H1 (cell line): ENCODE measurements at regions not wholly inside any gene's neighbourhood (a gene's known extent, or its start where the extent isn't known, plus 50 kb on each side); places are given as distances from the start of the nearest gene placed in this dataset.

Experiments
- CTCF ChIA-PET: fragments of 300-600 bp; sonication (Branson Sonifier 250); formaldehyde crosslinking; loops from one replicate; lab custom pipeline; 2021; ENCODE audit not compliant: partially characterized antibody; lab: Charles Lee
- POLR2A ChIA-PET: fragments of 300-600 bp; sonication (Branson Sonifier 250); formaldehyde crosslinking; loops from one replicate; lab custom pipeline; 2021; ENCODE audit warnings: inconsistent platforms; ENCODE audit not compliant: partially characterized antibody; lab: Charles Lee
- DNase-seq, 2 experiments: peaks; one replicate each; pipeline versions ENCODE4 v3.0.0 to v3.0.0-alpha.2; 2010 to 2022; ENCODE audit warnings: low spot score in 2 of 2, low read depth in 1 of 2, mixed read lengths in 1 of 2
- FAIRE-seq: peaks from 2 replicates; lab custom pipeline; 2011; peaks lifted over from hg19 to GRCh38; lab: Jason Lieb, UNC
- H2AFZ ChIP-seq: 2 replicates; pipeline ENCODE4 v1.8.1; 2012; ENCODE audit warnings: low read length, inconsistent platforms
- H2AK5ac ChIP-seq: 2 replicates; pipeline ENCODE4 v1.6.1; 2013; ENCODE audit warnings: low read depth, low read length
- H2BK120ac ChIP-seq: replicated peaks from 2 replicates; pipeline ENCODE3; 2013; ENCODE audit warnings: low read depth, low read length, inconsistent platforms
- H2BK12ac ChIP-seq: 2 replicates; pipeline ENCODE4 v1.6.1; 2013; ENCODE audit warnings: low read depth, low read length
- H2BK15ac ChIP-seq: 2 replicates; pipeline ENCODE4 v1.6.1; 2013; ENCODE audit warnings: low read length
- H2BK20ac ChIP-seq: 2 replicates; pipeline ENCODE4 v1.6.1; 2013; ENCODE audit warnings: low read length
- H2BK5ac ChIP-seq: 2 replicates; pipeline ENCODE4 v1.6.1; 2013; ENCODE audit warnings: low read depth, low read length
- H3K14ac ChIP-seq: 2 replicates; pipeline ENCODE4 v1.6.1; 2013; ENCODE audit warnings: inconsistent platforms; ENCODE audit not compliant: insufficient read length
- H3K18ac ChIP-seq: 2 replicates; pipeline ENCODE4 v1.6.1; 2013; ENCODE audit warnings: low read length; ENCODE audit errors: extremely low read depth
- H3K23ac ChIP-seq: 2 replicates; pipeline ENCODE4 v1.6.1; 2013; ENCODE audit warnings: inconsistent platforms; ENCODE audit not compliant: insufficient read length
- H3K23me2 ChIP-seq: 2 replicates; pipeline ENCODE4 v1.6.1; 2013; ENCODE audit warnings: low read depth, low read length
- H3K27ac ChIP-seq: 2 replicates; pipeline ENCODE4 v1.6.1; 2011; ENCODE audit warnings: low read depth, low read length, inconsistent platforms
- H3K27me3 ChIP-seq, 4 experiments: replicated peaks in 1 of 4; 1 replicate in 1 of 4; 2 replicates in 3 of 4; pipeline versions ENCODE4 v1.6.1 to v1.8.1; 2011 to 2013; ENCODE audit warnings: low read length in 3 of 4, mild to moderate bottlenecking in 3 of 4, inconsistent platforms in 2 of 4, mixed read lengths in 2 of 4, moderate library complexity in 1 of 4; ENCODE audit not compliant: control insufficient read depth in 3 of 4, insufficient read depth in 3 of 4; ENCODE audit errors: extremely low read depth in 1 of 4
- H3K36me3 ChIP-seq, 4 experiments: 2 replicates each; pipeline versions ENCODE4 v1.6.1 to v1.8.1; 2011 to 2013; ENCODE audit warnings: mild to moderate bottlenecking in 4 of 4, low read length in 3 of 4, moderate library complexity in 2 of 4, control low read depth in 1 of 4, inconsistent platforms in 1 of 4; ENCODE audit not compliant: insufficient read depth in 4 of 4, control insufficient read depth in 2 of 4
- H3K4ac ChIP-seq: replicated peaks from 2 replicates; pipeline ENCODE3; 2013; ENCODE audit warnings: low read length, low read depth, mixed read lengths, inconsistent platforms; ENCODE audit not compliant: insufficient read length
- H3K4me1 ChIP-seq, 4 experiments: replicated peaks in 1 of 4; 1 replicate in 1 of 4; 2 replicates in 3 of 4; pipeline versions ENCODE4 v1.6.1 to v1.8.1; 2011 to 2013; ENCODE audit warnings: low read length in 3 of 4, inconsistent platforms in 2 of 4, mixed read lengths in 1 of 4; ENCODE audit not compliant: insufficient read depth in 4 of 4, control insufficient read depth in 3 of 4
- H3K4me2 ChIP-seq, 2 experiments: 2 replicates each; pipeline versions ENCODE4 v1.6.1 to v1.8.1; 2011 to 2013; ENCODE audit warnings: low read depth in 2 of 2, low read length in 2 of 2, control low read depth in 1 of 2, inconsistent platforms in 1 of 2, mild to moderate bottlenecking in 1 of 2; ENCODE audit not compliant: insufficient read depth in 1 of 2
- H3K4me3 ChIP-seq, 4 experiments: fragments of 200-600, 300-600 bp in 1 of 4; sonication (generic), shearing (Covaris generic), sonication (Bioruptor Twin) in 1 of 4; 2 replicates each; pipeline versions ENCODE4 v1.5.1 to v1.8.1; 2011 to 2016; ENCODE audit warnings: low read length in 4 of 4, low read depth in 3 of 4, control low read depth in 2 of 4, inconsistent platforms in 2 of 4, mild to moderate bottlenecking in 2 of 4, mixed read lengths in 1 of 4, moderate library complexity in 1 of 4; ENCODE audit not compliant: insufficient read depth in 2 of 4; ENCODE audit errors: extremely low read depth in 1 of 4
- H3K56ac ChIP-seq: replicated peaks from 2 replicates; pipeline ENCODE3; 2013; ENCODE audit warnings: low read depth, mild to moderate bottlenecking, mixed read lengths, low read length, inconsistent platforms; ENCODE audit not compliant: insufficient read length
- H3K79me1 ChIP-seq: 2 replicates; pipeline ENCODE4 v1.6.1; 2013; ENCODE audit warnings: low read depth, low read length, control low read depth
- H3K79me2 ChIP-seq, 2 experiments: 2 replicates each; pipeline versions ENCODE4 v1.6.1 to v1.8.1; 2012 to 2013; ENCODE audit warnings: low read length in 2 of 2, mild to moderate bottlenecking in 2 of 2, inconsistent platforms in 1 of 2; ENCODE audit not compliant: insufficient read depth in 2 of 2, control insufficient read depth in 1 of 2
- H3K9ac ChIP-seq, 4 experiments: replicated peaks in 1 of 4; 1 replicate in 1 of 4; 2 replicates in 3 of 4; pipeline versions ENCODE4 v1.6.1 to v1.8.1; 2011 to 2013; ENCODE audit warnings: low read depth in 3 of 4, low read length in 3 of 4, control low read depth in 2 of 4, mild to moderate bottlenecking in 2 of 4, moderate library complexity in 2 of 4, inconsistent platforms in 1 of 4; ENCODE audit errors: extremely low read depth in 1 of 4
- H3K9me3 ChIP-seq, 2 experiments: 2 replicates each; pipeline versions ENCODE4 v1.6.1 to v1.8.1; 2012 to 2013; ENCODE audit warnings: mild to moderate bottlenecking in 2 of 2, moderate library complexity in 2 of 2, control low read depth in 1 of 2, inconsistent platforms in 1 of 2, low read depth in 1 of 2, low read length in 1 of 2, mixed read lengths in 1 of 2; ENCODE audit not compliant: insufficient read depth in 2 of 2
- H4K20me1 ChIP-seq, 2 experiments: replicated peaks in 1 of 2; 2 replicates each; pipeline versions ENCODE3 to v1.8.1; 2011 to 2013; ENCODE audit warnings: inconsistent platforms in 2 of 2, low read length in 2 of 2, mild to moderate bottlenecking in 1 of 2; ENCODE audit not compliant: insufficient read depth in 2 of 2, control insufficient read depth in 1 of 2
- H4K5ac ChIP-seq: 2 replicates; pipeline ENCODE4 v1.6.1; 2013; ENCODE audit warnings: low read length, low read depth, mixed read lengths, inconsistent platforms; ENCODE audit not compliant: insufficient read length
- H4K8ac ChIP-seq: 2 replicates; pipeline ENCODE4 v1.8.0; 2013; ENCODE audit warnings: mild to moderate bottlenecking, moderate library complexity, low read length, inconsistent platforms; ENCODE audit not compliant: insufficient read depth; ENCODE audit errors: extremely low read depth
- H4K91ac ChIP-seq: replicated peaks from 2 replicates; pipeline ENCODE3; 2013; ENCODE audit warnings: low read length, mixed read lengths, inconsistent platforms; ENCODE audit not compliant: insufficient read length
- ASH2L ChIP-seq: fragments of 200-600, 300-600 bp; sonication (generic); IDR thresholded peaks from one replicate; pipeline ENCODE4 v1.7.1; 2017; ENCODE audit warnings: low read length
- BCL11A ChIP-seq, 2 experiments: IDR thresholded peaks; one replicate each; pipeline ENCODE4 v1.6.1; 2011; ENCODE audit warnings: low read depth in 2 of 2, low read length in 2 of 2, mild to moderate bottlenecking in 2 of 2
- HDAC6 ChIP-seq: IDR thresholded peaks from one replicate; pipeline ENCODE4 v1.7.1; 2012; ENCODE audit warnings: low read depth, mild to moderate bottlenecking, inconsistent platforms, low read length, moderate library complexity
- KDM5A ChIP-seq: fragments of 200-600 bp; IDR thresholded peaks from 2 replicates; pipeline ENCODE4 v1.7.1; 2012; ENCODE audit warnings: mild to moderate bottlenecking, low read length, inconsistent platforms, mixed read lengths
- POLR2AphosphoS5 ChIP-seq: IDR thresholded peaks from 2 replicates; pipeline ENCODE4 v1.6.1; 2011; ENCODE audit warnings: low read depth, low read length
- RNF2 ChIP-seq: fragments of 200-900, 300-1000 bp; sonication (generic); IDR thresholded peaks from 2 replicates; pipeline ENCODE4 v1.7.1; 2016; ENCODE audit warnings: borderline replicate concordance, low read depth, mild to moderate bottlenecking, antibody characterized with exemption, low read length; ENCODE audit not compliant: poor library complexity, severe bottlenecking; ENCODE audit errors: missing control alignments
- SAP30 ChIP-seq: fragments of 300-600 bp; sonication (generic); IDR thresholded peaks from 2 replicates; pipeline ENCODE4 v1.7.1; 2012; ENCODE audit warnings: low read length, moderate library complexity, mild to moderate bottlenecking, inconsistent platforms; ENCODE audit not compliant: insufficient read depth, insufficient replicate concordance
- WGBS, 2 experiments: shearing (Covaris generic) in 1 of 2; methylation state at CpG; one replicate each; pipeline versions ENCODE4 v1.1.6 to v1.1.7; 2013 to 2015; ENCODE audit warnings: low lambda C conversion rate in 2 of 2, mixed read lengths in 2 of 2, inconsistent platforms in 1 of 2, low coverage in 1 of 2, missing lambda C conversion rate in 1 of 2; ENCODE audit not compliant: insufficient replicate concordance in 2 of 2, insufficient coverage in 1 of 2, insufficient read length in 1 of 2; ENCODE audit errors: extremely low coverage in 1 of 2, missing lambda C conversion rate in 1 of 2; 5-methylcytosine and 5-hydroxymethylcytosine counted together

DNA sequence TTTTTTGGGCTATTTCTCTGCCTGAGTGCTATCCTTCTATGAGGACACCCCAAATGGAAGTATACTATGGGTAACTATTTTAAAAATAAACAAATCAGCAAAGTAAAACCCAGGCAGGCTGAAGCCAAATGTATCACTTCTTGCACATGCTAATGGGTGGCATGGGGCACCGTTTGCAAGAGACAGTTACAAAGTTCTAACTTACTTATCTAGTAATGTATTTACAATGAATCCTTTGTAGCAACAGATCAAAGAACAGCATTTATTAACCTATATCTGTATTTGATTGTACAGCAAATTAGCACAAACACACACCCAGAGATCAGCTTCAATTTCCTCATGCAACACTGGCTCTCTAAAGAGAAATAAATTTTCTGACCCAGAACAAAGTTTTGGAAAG lies 225.5 kb downstream of the ZNF674 start:
- Histone ChIP-seq H2BK20ac (no peak overlapping the region), H3K79me1 (no peaks in the 10 kb centered on the region), H3K9me3 (no peaks in the 10 kb centered on the region), H3K4me1 (peaks cover 0 to 4% (median 0%) of the 10 kb centered on the region in 4 experiments; a peak in 1 of 7 replicates), H3K9ac (no peak overlapping the region), H4K8ac (no peak overlapping the region), H2AFZ (no peak overlapping the region), H3K23ac (no peak overlapping the region), H2BK5ac (no peak overlapping the region), H3K14ac (no peak overlapping the region), H3K27ac (no peak overlapping the region), H4K5ac (no peak overlapping the region), H2BK120ac (no peak overlapping the region), H3K79me2 (no peaks in the 10 kb centered on the region), H3K56ac (no peak overlapping the region), H3K18ac (no peak overlapping the region), H3K4me2 (no peak overlapping the region), H3K36me3 (no peaks in the 10 kb centered on the region), H3K27me3 (no peaks in the 10 kb centered on the region), H4K91ac (no peak overlapping the region), H2BK12ac (no peak overlapping the region), H3K4me3 (no peak overlapping the region), H4K20me1 (no peaks in the 10 kb centered on the region), H3K23me2 (no peaks in the 10 kb centered on the region), H3K4ac (no peak overlapping the region), H2BK15ac (no peak overlapping the region), H2AK5ac (no peak overlapping the region)
- FAIRE-seq (no peak), DNase-seq (no peak)
- WGBS, 2 experiments: 64% methylated on average over 1 of the region's 1 CpG; no CpG with 5 or more reads in 1 of the 2 experiments
- POLR2A ChIA-PET: no interaction called here
- TF ChIP-seq ASH2L (no peak), POLR2AphosphoS5 (no peak), HDAC6 (no peak), KDM5A (no peak), BCL11A (IDR thresholded peaks at IDR 0.05; ENCODE audit: low read depth in 2 of 2, low read length in 2 of 2) (no peak), SAP30 (no peak), RNF2 (no peak)
- CTCF ChIA-PET: no interaction called here
